GM10248 (cell line): ENCODE measurements at regions not wholly inside any gene's neighbourhood (a gene's known extent, or its start where the extent isn't known, plus 50 kb on each side); places are given as distances from the start of the nearest gene placed in this dataset.

Experiments
- CTCF ChIA-PET: fragments of 300-600 bp; sonication (Branson Sonifier 250); formaldehyde crosslinking; extraction: SDS; loops from one replicate; lab custom pipeline; 2021; ENCODE audit warnings: antibody characterized with exemption; lab: Yijun Ruan, JAX
- POLR2A ChIA-PET: fragments of 350-650 bp; sonication (Branson Sonifier 250); formaldehyde crosslinking; extraction: SDS; loops from one replicate; lab custom pipeline; 2020; ENCODE audit warnings: antibody characterized with exemption; lab: Yijun Ruan, JAX
- DNase-seq: peaks from one replicate; pipeline ENCODE4 v3.0.0; 2012; ENCODE audit errors: extremely low spot score
- TF ChIP-seq, protein P1 (sequence below): IDR thresholded peaks from 2 replicates; pipeline ENCODE4 v1.5.1; 2012; ENCODE audit warnings: mild to moderate bottlenecking, low read depth; ENCODE audit errors: extremely low read depth, missing control alignments, control extremely low read depth

DNA sequence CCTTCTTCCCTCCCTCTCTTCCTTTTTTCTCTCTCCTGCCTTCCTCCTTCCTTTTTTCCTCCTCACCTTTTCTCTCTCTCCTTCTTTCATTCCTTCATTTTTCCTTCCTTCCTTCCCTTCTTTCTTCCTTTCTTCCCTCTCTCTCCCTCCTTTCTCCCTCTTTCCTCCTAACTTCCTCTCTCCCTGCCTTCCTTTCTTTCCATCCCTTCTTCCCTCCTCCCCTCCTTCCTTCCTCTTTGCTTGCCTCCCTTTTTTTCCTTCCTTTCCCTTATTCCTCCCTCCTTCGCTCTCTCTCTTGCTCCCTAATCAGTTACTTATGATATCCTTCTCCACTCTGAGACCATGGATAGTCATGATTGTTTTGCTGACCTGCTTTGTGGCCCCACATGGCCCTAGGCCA, 56.7 kb upstream of the PUDP start:
- no peak for DNase-seq
- TF ChIP-seq, protein P1, sequence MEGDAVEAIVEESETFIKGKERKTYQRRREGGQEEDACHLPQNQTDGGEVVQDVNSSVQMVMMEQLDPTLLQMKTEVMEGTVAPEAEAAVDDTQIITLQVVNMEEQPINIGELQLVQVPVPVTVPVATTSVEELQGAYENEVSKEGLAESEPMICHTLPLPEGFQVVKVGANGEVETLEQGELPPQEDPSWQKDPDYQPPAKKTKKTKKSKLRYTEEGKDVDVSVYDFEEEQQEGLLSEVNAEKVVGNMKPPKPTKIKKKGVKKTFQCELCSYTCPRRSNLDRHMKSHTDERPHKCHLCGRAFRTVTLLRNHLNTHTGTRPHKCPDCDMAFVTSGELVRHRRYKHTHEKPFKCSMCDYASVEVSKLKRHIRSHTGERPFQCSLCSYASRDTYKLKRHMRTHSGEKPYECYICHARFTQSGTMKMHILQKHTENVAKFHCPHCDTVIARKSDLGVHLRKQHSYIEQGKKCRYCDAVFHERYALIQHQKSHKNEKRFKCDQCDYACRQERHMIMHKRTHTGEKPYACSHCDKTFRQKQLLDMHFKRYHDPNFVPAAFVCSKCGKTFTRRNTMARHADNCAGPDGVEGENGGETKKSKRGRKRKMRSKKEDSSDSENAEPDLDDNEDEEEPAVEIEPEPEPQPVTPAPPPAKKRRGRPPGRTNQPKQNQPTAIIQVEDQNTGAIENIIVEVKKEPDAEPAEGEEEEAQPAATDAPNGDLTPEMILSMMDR = no peak
- ChIA-PET POLR2A (no interaction called here), CTCF (no interaction called here)

DNA sequence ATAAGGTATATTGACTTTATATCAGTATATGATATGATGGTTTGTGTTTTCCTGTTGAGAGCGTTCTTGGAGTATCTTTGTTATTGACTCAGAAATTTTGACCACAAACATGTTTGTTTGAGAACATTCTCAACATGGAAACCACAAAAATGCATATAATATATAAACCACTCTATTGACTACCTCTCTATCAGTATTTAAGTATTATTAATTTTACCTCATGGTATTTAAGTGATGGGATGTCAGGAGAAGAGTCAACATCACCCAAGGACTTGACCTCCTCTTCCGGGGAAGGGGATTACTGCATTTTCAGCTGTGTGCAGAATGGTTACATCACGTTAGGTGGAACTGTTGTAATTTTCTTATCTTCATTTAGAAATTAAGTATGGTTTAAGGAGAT, 54.3 kb upstream of the PUDP start:
- POLR2A ChIA-PET = no interaction called here
- no peak for DNase-seq
- TF ChIP-seq, protein P1 = no peak
- CTCF ChIA-PET = no interaction called here

DNA sequence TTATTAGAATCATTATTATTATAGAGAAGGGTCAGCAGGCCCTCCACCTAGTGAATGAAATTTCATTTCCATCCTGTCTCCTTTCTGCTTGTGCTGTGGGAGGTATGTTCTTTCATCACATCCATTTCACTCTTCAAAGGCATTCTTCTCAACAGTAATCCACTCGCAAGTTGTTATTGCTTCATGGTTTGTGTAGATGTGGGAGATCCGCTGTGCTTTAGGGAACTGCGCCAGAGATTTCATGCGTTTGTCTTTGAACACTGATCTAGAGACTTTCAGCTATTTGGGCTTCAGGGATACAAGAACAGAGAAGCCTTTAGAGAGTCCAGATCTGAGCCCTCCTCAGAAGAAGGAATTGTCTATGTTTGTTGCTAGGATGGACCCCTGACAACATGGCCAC, 53.5 kb upstream of the PUDP start:
- ChIA-PET CTCF (no interaction called here), POLR2A (no interaction called here)
- TF ChIP-seq, protein P1 = no peak
- DNase-seq = no peak

DNA sequence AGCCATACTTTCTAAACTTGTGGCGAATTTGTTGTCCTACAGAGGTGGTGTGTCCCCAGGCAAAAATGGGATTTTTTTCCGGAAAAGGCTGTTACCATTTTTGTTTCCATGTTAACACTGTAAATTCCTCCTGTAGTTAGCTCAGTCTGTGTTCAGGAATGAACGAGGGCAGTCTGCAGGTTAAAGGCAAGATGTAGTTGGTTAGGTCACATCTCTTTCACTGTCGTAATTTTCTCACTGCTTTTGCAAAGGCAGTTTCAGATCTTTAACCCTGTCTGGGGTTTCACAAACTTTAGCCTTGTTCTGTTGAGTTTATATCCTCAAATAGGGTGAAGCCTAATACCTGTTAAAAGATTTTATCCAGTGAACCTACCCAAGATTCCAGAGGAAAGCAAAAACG, 50.5 kb upstream of the PUDP start:
- POLR2A ChIA-PET = no interaction called here
- TF ChIP-seq, protein P1 = no peak
- no peak for DNase-seq
- CTCF ChIA-PET = no interaction called here
